ENCODE measurements at regions not wholly inside any gene's neighbourhood (a gene's known extent, or its start where the extent isn't known, plus 50 kb on each side); places are given as distances from the start of the nearest gene placed in this dataset.

- no peak for TF ChIP-seq ETS1 (IDR thresholded peaks at IDR 0.05)
- no peak for TF ChIP-seq EZH2phosphoT487 (IDR thresholded peaks at IDR 0.05; ENCODE audit: unreplicated experiment)
- TF ChIP-seq CTCF (conservative IDR thresholded peaks at IDR 0.05; ENCODE audit: low read depth in 2 of 2), result no peak
- TF ChIP-seq NANOG (IDR thresholded peaks at IDR 0.05; ENCODE audit: borderline replicate concordance), result no peak
Measured at GRCh38 chr3:96200897-96201296, 613.5 kb upstream of the EPHA6 start (continued).

GRCh38 chr3:96201463-96201862 is 612.9 kb upstream of the EPHA6 start:
- Mint-ChIP-seq H3K27ac (no peak overlapping the region), H3K4me3 (no peak overlapping the region), H3K36me3 (ENCODE audit: low read depth) (no peaks in the 10 kb centered on the region; the same call in 2 of the 3 replicates), H3K9me3 (no peaks in the 10 kb centered on the region; the same call in 2 of the 3 replicates), H3K27me3 (ENCODE audit: insufficient read depth, low read depth, poor library complexity) (no peaks in the 10 kb centered on the region), H3K4me1 (no peaks in the 10 kb centered on the region; the same call in 2 of the 3 replicates)
- no peak overlapping the region for H3K4me3 ChIP-seq
- H3K4me1 ChIP-seq (ENCODE audit: insufficient read depth), result no peaks in the 10 kb centered on the region
- H3K4me2 ChIP-seq, result no peak overlapping the region
- TF ChIP-seq POLR2AphosphoS5 (IDR thresholded peaks at IDR 0.05; ENCODE audit: low read depth) (no peak), ETS1 (IDR thresholded peaks at IDR 0.05) (no peak), CTCF (conservative IDR thresholded peaks at IDR 0.05; ENCODE audit: low read depth in 2 of 2) (no peak), ZNF331 (CRISPR knock-in tag; IDR thresholded peaks at IDR 0.05; ENCODE audit: low read depth) (no peak)
- no peaks in the 10 kb centered on the region for H4K20me1 ChIP-seq (replicated peaks; ENCODE audit: insufficient read depth)
- no peaks in the 10 kb centered on the region for H3K36me3 ChIP-seq (ENCODE audit: insufficient read depth)
- H2AFZ ChIP-seq, result no peak overlapping the region
- no peaks in the 10 kb centered on the region for H3K79me2 ChIP-seq (replicated peaks; ENCODE audit: insufficient read depth)
- H3F3A ChIP-seq (replicated peaks; ENCODE audit: low read depth), result no peaks in the 10 kb centered on the region
- DNase-seq (ENCODE audit: low spot score) (no peak), ATAC-seq (no peak)
- H3K27ac ChIP-seq (ENCODE audit: low read depth), result no peak overlapping the region
- H3K27me3 ChIP-seq (ENCODE audit: insufficient read depth), result no peaks in the 10 kb centered on the region
- 0 out of 2 replicates have a peak, but pooled peaks cover 3% of the 10 kb centered on the region for H3K9me2 ChIP-seq (ENCODE audit: insufficient read depth)

GRCh38 chr3:96202181-96202580 is 612.2 kb upstream of the EPHA6 start:
- no peak for DNase-seq (ENCODE audit: low spot score)
- no peak for TF ChIP-seq STAT1 (IDR thresholded peaks at IDR 0.05; ENCODE audit: unreplicated experiment)
- no peak for TF ChIP-seq CREB1 (CRISPR knock-in tag; IDR thresholded peaks at IDR 0.05; ENCODE audit: low read depth)
- no peak for TF ChIP-seq REST (IDR thresholded peaks at IDR 0.05; ENCODE audit: unreplicated experiment)
- no peak for TF ChIP-seq POLR2AphosphoS5 (IDR thresholded peaks at IDR 0.05; ENCODE audit: low read depth)
- no peak for TF ChIP-seq JUNB (IDR thresholded peaks at IDR 0.05; ENCODE audit: unreplicated experiment)
- no peak for TF ChIP-seq ZNF331 (CRISPR knock-in tag; IDR thresholded peaks at IDR 0.05; ENCODE audit: low read depth)

More at GRCh38 chr3:96202181-96202580, 612.2 kb upstream of the EPHA6 start:
- ATAC-seq, result no peak
- H3K4me3 ChIP-seq, result no peak overlapping the region
- H3K79me2 ChIP-seq (replicated peaks; ENCODE audit: insufficient read depth), result no peaks in the 10 kb centered on the region
- Mint-ChIP-seq H3K27me3 (ENCODE audit: insufficient read depth, low read depth, poor library complexity) (no peaks in the 10 kb centered on the region), H3K9me3 (no peaks in the 10 kb centered on the region; the same call in 2 of the 3 replicates), H3K4me3 (no peak overlapping the region), H3K36me3 (ENCODE audit: low read depth) (no peaks in the 10 kb centered on the region; the same call in 2 of the 3 replicates), H3K4me1 (no peaks in the 10 kb centered on the region; the same call in 2 of the 3 replicates), H3K27ac (no peak overlapping the region; the same call in 1 of the 2 replicates)
- no peaks in the 10 kb centered on the region for H3K36me3 ChIP-seq (ENCODE audit: insufficient read depth)
- no peak overlapping the region for H3K27ac ChIP-seq (ENCODE audit: low read depth)
- no peaks in the 10 kb centered on the region for H3K4me1 ChIP-seq (ENCODE audit: insufficient read depth)
- peak overlapping the region; percentile 23; the same call in 1 of the 2 replicates for H2AFZ ChIP-seq
- no peaks in the 10 kb centered on the region for H4K20me1 ChIP-seq (replicated peaks; ENCODE audit: insufficient read depth)
- no peaks in the 10 kb centered on the region for H3K27me3 ChIP-seq (ENCODE audit: insufficient read depth)
- H3K4me2 ChIP-seq, result no peak overlapping the region
- H3K9me2 ChIP-seq (ENCODE audit: insufficient read depth), result 0 out of 2 replicates have a peak, but pooled peaks cover 3% of the 10 kb centered on the region
- no peaks in the 10 kb centered on the region for H3F3A ChIP-seq (replicated peaks; ENCODE audit: low read depth)
